SK-N-SH (cell line): ENCODE measurements at regions not wholly inside any gene's neighbourhood (a gene's known extent, or its start where the extent isn't known, plus 50 kb on each side); places are given as distances from the start of the nearest gene placed in this dataset.

Experiments used
- CHD2 ChIP-seq: fragments of 150-350 bp; IDR thresholded peaks from 2 replicates; pipeline ENCODE4 v1.6.1; 2018; ENCODE audit warnings: low read length; ENCODE audit not compliant: partially characterized antibody
- EP300 ChIP-seq, 2 experiments: IDR thresholded peaks; 2 replicates each; pipeline versions ENCODE4 v1.4.0 to v1.6.1; 2012; ENCODE audit warnings: borderline replicate concordance in 1 of 2, low read depth in 1 of 2, low read length in 1 of 2
- EZH2phosphoT487 ChIP-seq: fragments of 200-600 bp; sonication (generic); IDR thresholded peaks from 2 replicates; pipeline ENCODE4 v1.6.1; 2017; ENCODE audit warnings: low read depth, mixed run types, mild to moderate bottlenecking, antibody characterized with exemption, moderate library complexity, borderline replicate concordance
- NFIC ChIP-seq: IDR thresholded peaks from 2 replicates; pipeline ENCODE4 v1.4.0; 2012; ENCODE audit warnings: borderline replicate concordance
- POLR2AphosphoS5 ChIP-seq: IDR thresholded peaks from 2 replicates; pipeline ENCODE4 v1.6.1; 2012; ENCODE audit warnings: low read depth, low read length
- RFX5 ChIP-seq: IDR thresholded peaks from 2 replicates; pipeline ENCODE4 v1.6.1; 2012; ENCODE audit warnings: mild to moderate bottlenecking, improper control_type of control experiment, low read length
- SIN3A ChIP-seq: IDR thresholded peaks from 2 replicates; pipeline ENCODE4 v1.6.1; 2012; ENCODE audit warnings: low read depth, mild to moderate bottlenecking, low read length, moderate library complexity, borderline replicate concordance
- SMC3 ChIP-seq: IDR thresholded peaks from 2 replicates; pipeline ENCODE4 v1.6.1; 2012; ENCODE audit warnings: low read depth, low read length, improper control_type of control experiment
- TF ChIP-seq, protein P1 (sequence below): fragments of 200-600 bp; sonication (generic); IDR thresholded peaks from 2 replicates; pipeline ENCODE4 v1.6.1; 2017; ENCODE audit warnings: antibody characterized with exemption, mild to moderate bottlenecking, moderate library complexity
- TF ChIP-seq, protein P2 (sequence below): IDR thresholded peaks from 2 replicates; pipeline ENCODE4 v1.4.0; 2012; ENCODE audit warnings: low read depth
- TF ChIP-seq, protein P3 (sequence below): fragments of 150-350 bp; IDR thresholded peaks from 2 replicates; pipeline ENCODE4 v1.6.1; 2017; ENCODE audit warnings: antibody characterized with exemption, low read length, low read depth, borderline replicate concordance
- TF ChIP-seq, protein P4 (sequence below): IDR thresholded peaks from 2 replicates; pipeline ENCODE4 v1.6.1; 2012; ENCODE audit warnings: mild to moderate bottlenecking, low read depth, low read length, moderate library complexity

DNA sequence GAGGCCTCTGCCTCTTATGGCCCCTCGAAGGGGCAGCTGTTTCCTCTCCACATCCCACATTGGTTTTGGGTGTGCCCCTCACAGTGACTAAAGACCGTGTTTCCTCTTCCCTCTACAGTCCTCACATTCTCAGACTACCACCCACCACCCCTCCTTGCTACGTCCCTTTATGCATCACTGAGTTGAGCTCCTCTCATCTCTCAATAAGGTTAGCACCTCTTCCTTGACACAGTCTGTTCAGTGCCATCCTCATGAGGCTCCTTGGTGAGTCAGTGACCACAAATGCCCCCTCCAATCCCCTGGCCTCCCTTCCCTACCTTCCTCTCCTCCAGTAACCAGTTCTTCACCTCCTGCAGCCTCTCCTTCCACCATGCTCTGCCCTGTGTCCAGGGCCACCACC lies 239.1 kb upstream of the MYO3A start:
- TF ChIP-seq EZH2phosphoT487 (no peak), SIN3A (no peak), EP300 (IDR thresholded peaks at IDR 0.05; ENCODE audit: borderline replicate concordance in 1 of 2, low read depth in 1 of 2, low read length in 1 of 2) (no peak), POLR2AphosphoS5 (no peak), CHD2 (no peak), RFX5 (no peak), SMC3 (no peak), NFIC (no peak)
- TF ChIP-seq, protein P1, sequence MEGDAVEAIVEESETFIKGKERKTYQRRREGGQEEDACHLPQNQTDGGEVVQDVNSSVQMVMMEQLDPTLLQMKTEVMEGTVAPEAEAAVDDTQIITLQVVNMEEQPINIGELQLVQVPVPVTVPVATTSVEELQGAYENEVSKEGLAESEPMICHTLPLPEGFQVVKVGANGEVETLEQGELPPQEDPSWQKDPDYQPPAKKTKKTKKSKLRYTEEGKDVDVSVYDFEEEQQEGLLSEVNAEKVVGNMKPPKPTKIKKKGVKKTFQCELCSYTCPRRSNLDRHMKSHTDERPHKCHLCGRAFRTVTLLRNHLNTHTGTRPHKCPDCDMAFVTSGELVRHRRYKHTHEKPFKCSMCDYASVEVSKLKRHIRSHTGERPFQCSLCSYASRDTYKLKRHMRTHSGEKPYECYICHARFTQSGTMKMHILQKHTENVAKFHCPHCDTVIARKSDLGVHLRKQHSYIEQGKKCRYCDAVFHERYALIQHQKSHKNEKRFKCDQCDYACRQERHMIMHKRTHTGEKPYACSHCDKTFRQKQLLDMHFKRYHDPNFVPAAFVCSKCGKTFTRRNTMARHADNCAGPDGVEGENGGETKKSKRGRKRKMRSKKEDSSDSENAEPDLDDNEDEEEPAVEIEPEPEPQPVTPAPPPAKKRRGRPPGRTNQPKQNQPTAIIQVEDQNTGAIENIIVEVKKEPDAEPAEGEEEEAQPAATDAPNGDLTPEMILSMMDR = no peak
- TF ChIP-seq, protein P2, sequence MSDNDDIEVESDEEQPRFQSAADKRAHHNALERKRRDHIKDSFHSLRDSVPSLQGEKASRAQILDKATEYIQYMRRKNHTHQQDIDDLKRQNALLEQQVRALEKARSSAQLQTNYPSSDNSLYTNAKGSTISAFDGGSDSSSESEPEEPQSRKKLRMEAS = no peak
- TF ChIP-seq, protein P3, sequence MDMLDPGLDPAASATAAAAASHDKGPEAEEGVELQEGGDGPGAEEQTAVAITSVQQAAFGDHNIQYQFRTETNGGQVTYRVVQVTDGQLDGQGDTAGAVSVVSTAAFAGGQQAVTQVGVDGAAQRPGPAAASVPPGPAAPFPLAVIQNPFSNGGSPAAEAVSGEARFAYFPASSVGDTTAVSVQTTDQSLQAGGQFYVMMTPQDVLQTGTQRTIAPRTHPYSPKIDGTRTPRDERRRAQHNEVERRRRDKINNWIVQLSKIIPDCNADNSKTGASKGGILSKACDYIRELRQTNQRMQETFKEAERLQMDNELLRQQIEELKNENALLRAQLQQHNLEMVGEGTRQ = no peak
- TF ChIP-seq, protein P4, sequence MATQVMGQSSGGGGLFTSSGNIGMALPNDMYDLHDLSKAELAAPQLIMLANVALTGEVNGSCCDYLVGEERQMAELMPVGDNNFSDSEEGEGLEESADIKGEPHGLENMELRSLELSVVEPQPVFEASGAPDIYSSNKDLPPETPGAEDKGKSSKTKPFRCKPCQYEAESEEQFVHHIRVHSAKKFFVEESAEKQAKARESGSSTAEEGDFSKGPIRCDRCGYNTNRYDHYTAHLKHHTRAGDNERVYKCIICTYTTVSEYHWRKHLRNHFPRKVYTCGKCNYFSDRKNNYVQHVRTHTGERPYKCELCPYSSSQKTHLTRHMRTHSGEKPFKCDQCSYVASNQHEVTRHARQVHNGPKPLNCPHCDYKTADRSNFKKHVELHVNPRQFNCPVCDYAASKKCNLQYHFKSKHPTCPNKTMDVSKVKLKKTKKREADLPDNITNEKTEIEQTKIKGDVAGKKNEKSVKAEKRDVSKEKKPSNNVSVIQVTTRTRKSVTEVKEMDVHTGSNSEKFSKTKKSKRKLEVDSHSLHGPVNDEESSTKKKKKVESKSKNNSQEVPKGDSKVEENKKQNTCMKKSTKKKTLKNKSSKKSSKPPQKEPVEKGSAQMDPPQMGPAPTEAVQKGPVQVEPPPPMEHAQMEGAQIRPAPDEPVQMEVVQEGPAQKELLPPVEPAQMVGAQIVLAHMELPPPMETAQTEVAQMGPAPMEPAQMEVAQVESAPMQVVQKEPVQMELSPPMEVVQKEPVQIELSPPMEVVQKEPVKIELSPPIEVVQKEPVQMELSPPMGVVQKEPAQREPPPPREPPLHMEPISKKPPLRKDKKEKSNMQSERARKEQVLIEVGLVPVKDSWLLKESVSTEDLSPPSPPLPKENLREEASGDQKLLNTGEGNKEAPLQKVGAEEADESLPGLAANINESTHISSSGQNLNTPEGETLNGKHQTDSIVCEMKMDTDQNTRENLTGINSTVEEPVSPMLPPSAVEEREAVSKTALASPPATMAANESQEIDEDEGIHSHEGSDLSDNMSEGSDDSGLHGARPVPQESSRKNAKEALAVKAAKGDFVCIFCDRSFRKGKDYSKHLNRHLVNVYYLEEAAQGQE = no peak
